HTR-8/SVneo (cell line): ENCODE measurements at regions not wholly inside any gene's neighbourhood (a gene's known extent, or its start where the extent isn't known, plus 50 kb on each side); places are given as distances from the start of the nearest gene placed in this dataset.

Experiments
- DNase-seq: peaks from one replicate; pipeline ENCODE4 v3.0.0; 2011; ENCODE audit warnings: low spot score, mixed read lengths; ENCODE audit not compliant: insufficient read length
- FAIRE-seq: peaks from 2 replicates; lab custom pipeline; 2011; peaks lifted over from hg19 to GRCh38; lab: Jason Lieb, UNC

GRCh38 chr13:22077764-22078163, 406.9 kb downstream of the FGF9 start:
- DNase-seq = no peak
- FAIRE-seq = no peak

- DNase-seq = no peak
- no peak for FAIRE-seq
Measured at GRCh38 chr13:22079961-22080360, 409.1 kb downstream of the FGF9 start.

- DNase-seq (no peak), FAIRE-seq (no peak)
Measured at GRCh38 chr13:22080832-22081231, 410.0 kb downstream of the FGF9 start.

GRCh38 chr13:22081430-22081829, 410.6 kb downstream of the FGF9 start:
- FAIRE-seq (no peak), DNase-seq (no peak)

GRCh38 chr13:22082030-22082429, 411.2 kb downstream of the FGF9 start:
- no peak for DNase-seq
- no peak for FAIRE-seq

- no peak for DNase-seq
- no peak for FAIRE-seq
Measured at GRCh38 chr13:22082437-22083100, 411.7 kb downstream of the FGF9 start.

GRCh38 chr13:22085001-22085400, 414.1 kb downstream of the FGF9 start:
- FAIRE-seq (no peak), DNase-seq (no peak)

GRCh38 chr13:22086597-22087330, 415.9 kb downstream of the FGF9 start:
- no peak for FAIRE-seq

GRCh38 chr13:22090106-22090505, 419.2 kb downstream of the FGF9 start:
- DNase-seq = no peak
- FAIRE-seq = no peak

More at GRCh38 chr13:22086597-22087330, 415.9 kb downstream of the FGF9 start:
- no peak for DNase-seq

- no peak for DNase-seq
- FAIRE-seq = no peak
Measured at GRCh38 chr13:22091222-22091970, 420.5 kb downstream of the FGF9 start.

- FAIRE-seq (no peak), DNase-seq (no peak)
Measured at GRCh38 chr13:22091971-22092300, 421.1 kb downstream of the FGF9 start.

- DNase-seq (no peak), FAIRE-seq (no peak)
Measured at GRCh38 chr13:22092791-22093560, 422.1 kb downstream of the FGF9 start.

- DNase-seq (no peak), FAIRE-seq (no peak)
Measured at GRCh38 chr13:22095794-22096193, 424.9 kb downstream of the FGF9 start.

- no peak for DNase-seq
- no peak for FAIRE-seq
Measured at GRCh38 chr13:22099585-22099984, 428.7 kb downstream of the FGF9 start.

GRCh38 chr13:22102271-22102670, 431.4 kb downstream of the FGF9 start:
- FAIRE-seq = no peak
- no peak for DNase-seq

GRCh38 chr13:22103046-22104027, 432.5 kb downstream of the FGF9 start:
- FAIRE-seq (no peak), DNase-seq (no peak)

GRCh38 chr13:22106058-22106457, 435.2 kb downstream of the FGF9 start:
- DNase-seq (no peak), FAIRE-seq (no peak)

GRCh38 chr13:22107549-22107948, 436.7 kb downstream of the FGF9 start:
- FAIRE-seq = no peak
- no peak for DNase-seq

GRCh38 chr13:22108283-22108942, 437.5 kb downstream of the FGF9 start:
- no peak for FAIRE-seq

More at GRCh38 chr13:22108283-22108942, 437.5 kb downstream of the FGF9 start:
- DNase-seq = no peak
